ENCODE measurements at regions not wholly inside any gene's neighbourhood (a gene's known extent, or its start where the extent isn't known, plus 50 kb on each side); places are given as distances from the start of the nearest gene placed in this dataset.

GRCh38 chr3:73203633-73204032 is 142.2 kb downstream of the EBLN2 start:
- TF ChIP-seq CTCF (IDR thresholded peaks at IDR 0.05) (no peak), POLR2A (IDR thresholded peaks at IDR 0.05) (no peak)

All from right lobe of liver (tissue), 4 donors.